ENCODE measurements at regions not wholly inside any gene's neighbourhood (a gene's known extent, or its start where the extent isn't known, plus 50 kb on each side); places are given as distances from the start of the nearest gene placed in this dataset.
A peak's percentile ranks its signal among the peaks of the same experiment; 100 is the strongest.

GRCh38 chr2:236871500-236872001 lies 214.1 kb upstream of the COPS8 start:
- Histone ChIP-seq H3K4me3 (ENCODE audit: low read length) (no peak overlapping the region), H3K27me3 (ENCODE audit: control insufficient read depth in 2 of 2, insufficient read depth in 2 of 2, low read length in 2 of 2) (no peaks in the 10 kb centered on the region), H3K4me1 (ENCODE audit: control insufficient read depth in 2 of 2, insufficient read depth in 2 of 2, low read length in 2 of 2) (no peaks in the 10 kb centered on the region), H3K36me3 (ENCODE audit: control insufficient read depth in 2 of 3, insufficient read depth in 3 of 3, low read length in 3 of 3) (no peaks in the 10 kb centered on the region), H3K27ac (ENCODE audit: low read depth, low read length) (no peak overlapping the region), H3K9me3 (ENCODE audit: control insufficient read depth in 2 of 3, low read length in 3 of 3) (no peaks in the 10 kb centered on the region)
- H3K4me3 Mint-ChIP-seq: no peak overlapping the region
- H3K36me3 Mint-ChIP-seq: no peaks in the 10 kb centered on the region
- peaks cover 0 to 14% (median 3%) of the 10 kb centered on the region in 5 donors for H3K27me3 Mint-ChIP-seq
- H3K4me1 Mint-ChIP-seq: peaks cover 0 to 7% (median 5%) of the 10 kb centered on the region in 7 donors
- intact Hi-C loops (cut with micrococcal nuclease): no loop called here
- H3K9me3 Mint-ChIP-seq: peaks cover 0 to 2% (median 0%) of the 10 kb centered on the region in 11 donors
- POLR2A ChIA-PET: no interaction called here
- CTCF ChIA-PET: no interaction called here
- DNase-seq: no peak
- peak; percentile 88 for ATAC-seq
- H3K27ac Mint-ChIP-seq: no peak overlapping the region

GRCh38 chr2:236872015-236872414 lies 213.7 kb upstream of the COPS8 start:
- H3K27me3 ChIP-seq (ENCODE audit: control insufficient read depth in 2 of 2, insufficient read depth in 2 of 2, low read length in 2 of 2): no peaks in the 10 kb centered on the region
- Mint-ChIP-seq H3K27ac (no peak overlapping the region), H3K9me3 (peaks cover 0 to 2% (median 0%) of the 10 kb centered on the region in 11 donors), H3K4me1 (peaks cover 0 to 7% (median 5%) of the 10 kb centered on the region in 7 donors), H3K27me3 (peaks cover 0 to 14% (median 4%) of the 10 kb centered on the region in 5 donors), H3K4me3 (no peak overlapping the region), H3K36me3 (no peaks in the 10 kb centered on the region)
- ChIA-PET POLR2A (no interaction called here), CTCF (no interaction called here)
- DNase-seq (no peak), ATAC-seq (no peak)
- intact Hi-C loops (cut with micrococcal nuclease): no loop called here
- no peaks in the 10 kb centered on the region for H3K36me3 ChIP-seq (ENCODE audit: control insufficient read depth in 2 of 3, insufficient read depth in 3 of 3, low read length in 3 of 3)
- H3K4me3 ChIP-seq (ENCODE audit: low read length): no peak overlapping the region
- no peaks in the 10 kb centered on the region for H3K9me3 ChIP-seq (ENCODE audit: control insufficient read depth in 2 of 3, low read length in 3 of 3)
- no peak overlapping the region for H3K27ac ChIP-seq (ENCODE audit: low read depth, low read length)
- no peaks in the 10 kb centered on the region for H3K4me1 ChIP-seq (ENCODE audit: control insufficient read depth in 2 of 2, insufficient read depth in 2 of 2, low read length in 2 of 2)

- no peaks in the 10 kb centered on the region for H3K36me3 Mint-ChIP-seq
- DNase-seq: no peak
- H3K27me3 Mint-ChIP-seq: peaks cover 0 to 14% (median 4%) of the 10 kb centered on the region in 5 donors
Measured at GRCh38 chr2:236872981-236873380, 212.7 kb upstream of the COPS8 start.

GRCh38 chr2:236873636-236874035 lies 212.1 kb upstream of the COPS8 start:
- ATAC-seq: no peak
- Histone ChIP-seq H3K36me3 (ENCODE audit: control insufficient read depth in 2 of 3, insufficient read depth in 3 of 3, low read length in 3 of 3) (no peaks in the 10 kb centered on the region), H3K9me3 (ENCODE audit: control insufficient read depth in 2 of 3, low read length in 3 of 3) (no peaks in the 10 kb centered on the region), H3K4me1 (ENCODE audit: control insufficient read depth in 2 of 2, insufficient read depth in 2 of 2, low read length in 2 of 2) (no peaks in the 10 kb centered on the region), H3K27me3 (ENCODE audit: control insufficient read depth in 2 of 2, insufficient read depth in 2 of 2, low read length in 2 of 2) (no peaks in the 10 kb centered on the region), H3K4me3 (ENCODE audit: low read length) (no peak overlapping the region), H3K27ac (ENCODE audit: low read depth, low read length) (no peak overlapping the region)
- Mint-ChIP-seq H3K27ac (no peak overlapping the region), H3K27me3 (peaks cover 0 to 12% (median 4%) of the 10 kb centered on the region in 5 donors), H3K4me1 (peaks cover 0 to 7% (median 5%) of the 10 kb centered on the region in 7 donors), H3K4me3 (no peak overlapping the region), H3K9me3 (peaks cover 0 to 2% (median 0%) of the 10 kb centered on the region in 11 donors), H3K36me3 (no peaks in the 10 kb centered on the region)
- ChIA-PET CTCF (no interaction called here), POLR2A (no interaction called here)
- no peak for DNase-seq
- intact Hi-C loops (cut with micrococcal nuclease): no loop called here

More at GRCh38 chr2:236872981-236873380, 212.7 kb upstream of the COPS8 start:
- Histone ChIP-seq H3K9me3 (ENCODE audit: control insufficient read depth in 2 of 3, low read length in 3 of 3) (no peaks in the 10 kb centered on the region), H3K4me3 (ENCODE audit: low read length) (no peak overlapping the region), H3K27me3 (ENCODE audit: control insufficient read depth in 2 of 2, insufficient read depth in 2 of 2, low read length in 2 of 2) (no peaks in the 10 kb centered on the region), H3K36me3 (ENCODE audit: control insufficient read depth in 2 of 3, insufficient read depth in 3 of 3, low read length in 3 of 3) (no peaks in the 10 kb centered on the region), H3K4me1 (ENCODE audit: control insufficient read depth in 2 of 2, insufficient read depth in 2 of 2, low read length in 2 of 2) (no peaks in the 10 kb centered on the region), H3K27ac (ENCODE audit: low read depth, low read length) (no peak overlapping the region)
- intact Hi-C loops (cut with micrococcal nuclease): no loop called here
- ChIA-PET CTCF (no interaction called here), POLR2A (no interaction called here)
- peaks cover 0 to 7% (median 5%) of the 10 kb centered on the region in 7 donors for H3K4me1 Mint-ChIP-seq
- ATAC-seq: no peak
- H3K27ac Mint-ChIP-seq: no peak overlapping the region
- peaks cover 0 to 2% (median 0%) of the 10 kb centered on the region in 11 donors for H3K9me3 Mint-ChIP-seq
- no peak overlapping the region for H3K4me3 Mint-ChIP-seq

GRCh38 chr2:236874866-236875481 lies 210.7 kb upstream of the COPS8 start:
- Histone ChIP-seq H3K4me1 (ENCODE audit: control insufficient read depth in 2 of 2, insufficient read depth in 2 of 2, low read length in 2 of 2) (no peaks in the 10 kb centered on the region), H3K27me3 (ENCODE audit: control insufficient read depth in 2 of 2, insufficient read depth in 2 of 2, low read length in 2 of 2) (no peaks in the 10 kb centered on the region), H3K27ac (ENCODE audit: low read depth, low read length) (no peak overlapping the region), H3K4me3 (ENCODE audit: low read length) (no peak overlapping the region), H3K9me3 (ENCODE audit: control insufficient read depth in 2 of 3, low read length in 3 of 3) (no peaks in the 10 kb centered on the region), H3K36me3 (ENCODE audit: control insufficient read depth in 2 of 3, insufficient read depth in 3 of 3, low read length in 3 of 3) (no peaks in the 10 kb centered on the region)
- DNase-seq: no peak
- Mint-ChIP-seq H3K4me1 (peaks cover 0 to 7% (median 5%) of the 10 kb centered on the region in 7 donors), H3K27ac (no peak overlapping the region), H3K9me3 (no peaks in the 10 kb centered on the region), H3K4me3 (no peak overlapping the region), H3K36me3 (no peaks in the 10 kb centered on the region), H3K27me3 (peaks cover 0 to 10% (median 4%) of the 10 kb centered on the region in 5 donors)
- intact Hi-C loops (cut with micrococcal nuclease): no loop called here
- POLR2A ChIA-PET: no interaction called here
- CTCF ChIA-PET: no interaction called here
- no peak for ATAC-seq

- Mint-ChIP-seq H3K4me1 (peaks cover 0 to 7% (median 5%) of the 10 kb centered on the region in 7 donors), H3K4me3 (no peak overlapping the region), H3K27ac (no peak overlapping the region), H3K27me3 (peaks cover 0 to 10% (median 4%) of the 10 kb centered on the region in 5 donors), H3K9me3 (no peaks in the 10 kb centered on the region), H3K36me3 (no peaks in the 10 kb centered on the region)
- H3K36me3 ChIP-seq (ENCODE audit: control insufficient read depth in 2 of 3, insufficient read depth in 3 of 3, low read length in 3 of 3): no peaks in the 10 kb centered on the region
- no peak overlapping the region for H3K4me3 ChIP-seq (ENCODE audit: low read length)
- POLR2A ChIA-PET: no interaction called here
- intact Hi-C loops (cut with micrococcal nuclease): no loop called here
- CTCF ChIA-PET: no interaction called here
- DNase-seq (no peak), ATAC-seq (no peak)
- no peak overlapping the region for H3K27ac ChIP-seq (ENCODE audit: low read depth, low read length)
- no peaks in the 10 kb centered on the region for H3K9me3 ChIP-seq (ENCODE audit: control insufficient read depth in 2 of 3, low read length in 3 of 3)
- no peaks in the 10 kb centered on the region for H3K27me3 ChIP-seq (ENCODE audit: control insufficient read depth in 2 of 2, insufficient read depth in 2 of 2, low read length in 2 of 2)
- no peaks in the 10 kb centered on the region for H3K4me1 ChIP-seq (ENCODE audit: control insufficient read depth in 2 of 2, insufficient read depth in 2 of 2, low read length in 2 of 2)
Measured at GRCh38 chr2:236875906-236876505, 209.7 kb upstream of the COPS8 start.

GRCh38 chr2:236876642-236877041 lies 209.0 kb upstream of the COPS8 start:
- H3K27ac ChIP-seq (ENCODE audit: low read depth, low read length): no peak overlapping the region
- no peaks in the 10 kb centered on the region for H3K9me3 ChIP-seq (ENCODE audit: control insufficient read depth in 2 of 3, low read length in 3 of 3)
- H3K27ac Mint-ChIP-seq: no peak overlapping the region
- peaks cover 0 to 4% (median 2%) of the 10 kb centered on the region in 7 donors for H3K4me1 Mint-ChIP-seq
- DNase-seq: no peak
- no peak overlapping the region for H3K4me3 ChIP-seq (ENCODE audit: low read length)
- H3K9me3 Mint-ChIP-seq: no peaks in the 10 kb centered on the region
- H3K36me3 Mint-ChIP-seq: no peaks in the 10 kb centered on the region
- H3K4me3 Mint-ChIP-seq: no peak overlapping the region
- H3K27me3 ChIP-seq (ENCODE audit: control insufficient read depth in 2 of 2, insufficient read depth in 2 of 2, low read length in 2 of 2): no peaks in the 10 kb centered on the region
- ChIA-PET CTCF (no interaction called here), POLR2A (no interaction called here)
- intact Hi-C loops (cut with micrococcal nuclease): no loop called here
- ATAC-seq: no peak
- no peaks in the 10 kb centered on the region for H3K4me1 ChIP-seq (ENCODE audit: control insufficient read depth in 2 of 2, insufficient read depth in 2 of 2, low read length in 2 of 2)
- no peaks in the 10 kb centered on the region for H3K36me3 ChIP-seq (ENCODE audit: control insufficient read depth in 2 of 3, insufficient read depth in 3 of 3, low read length in 3 of 3)
- peaks cover 0 to 10% (median 4%) of the 10 kb centered on the region in 5 donors for H3K27me3 Mint-ChIP-seq
